Thyroid gland (tissue), 4 donors: ENCODE measurements at regions not wholly inside any gene's neighbourhood (a gene's known extent, or its start where the extent isn't known, plus 50 kb on each side); places are given as distances from the start of the nearest gene placed in this dataset.
"Not testable (repeated sequence)": the region's sequence is repeated elsewhere in the genome, so short reads cannot be mapped to it uniquely, and the experiment has no call there.

ENCODE experiments used
- DNase-seq, 2 donors: peaks; one replicate each; pipeline ENCODE4 v3.0.0-alpha.2; 2019
- H3K27ac ChIP-seq, 3 donors: fragments of 200-600 bp; sonication (generic); 1 replicate in 2 of 3; 2 replicates in 1 of 3; pipeline ENCODE4 v1.5.1; 2016 to 2019; ENCODE audit warnings: mild to moderate bottlenecking in 1 of 3, moderate library complexity in 1 of 3
- H3K27me3 ChIP-seq: fragments of 200-600 bp; sonication (generic); one replicate; pipeline ENCODE4 v1.5.1; 2019
- H3K36me3 ChIP-seq, 2 donors: fragments of 200-600 bp; sonication (generic); one replicate each; pipeline ENCODE4 v1.5.1; 2016 to 2019
- H3K4me1 ChIP-seq, 2 donors: fragments of 200-600 bp; sonication (generic); one replicate each; pipeline ENCODE4 v1.5.1; 2017 to 2019
- H3K4me3 ChIP-seq, 3 donors: fragments of 200-600 bp; sonication (generic); replicated peaks in 1 of 3; 1 replicate in 2 of 3; 2 replicates in 1 of 3; pipeline ENCODE4 v1.5.1; 2016; ENCODE audit warnings: mild to moderate bottlenecking in 1 of 3
- H3K9me3 ChIP-seq: fragments of 200-600 bp; sonication (generic); one replicate; pipeline ENCODE4 v1.5.1; 2017
- POLR2A ChIP-seq, 2 donors: fragments of 450-650 bp; IDR thresholded peaks; one replicate each; pipeline ENCODE4 v1.6.1; 2017; ENCODE audit warnings: antibody characterized with exemption in 2 of 2, mild to moderate bottlenecking in 2 of 2, moderate library complexity in 1 of 2
- WGBS, 2 donors: methylation state at CpG; one replicate each; pipeline ENCODE4 v1.1.5; 2017; 5-methylcytosine and 5-hydroxymethylcytosine counted together
- intact Hi-C: fragments of 100-400 bp; cut with DNase I; formaldehyde crosslinking; loops from one replicate; pipeline ENCODE4 v1.15.1; 2023
- TF ChIP-seq, protein P1 (sequence below), 6 experiments: fragments of 200-600 bp in 3 of 6; fragments of 450-650 bp in 3 of 6; sonication (generic) in 3 of 6; IDR thresholded peaks; one replicate each; pipeline ENCODE4 v1.5.1; 2016 to 2019; ENCODE audit warnings: antibody characterized with exemption in 6 of 6, mild to moderate bottlenecking in 2 of 6, inconsistent platforms in 1 of 6, moderate library complexity in 1 of 6

GRCh38 chr6:44039191-44039719 is 88.0 kb downstream of the MRPL14 start:
- Histone ChIP-seq H3K9me3 (no peaks in the 10 kb centered on the region), H3K4me1 (peaks cover 0 to 28% of the 10 kb centered on the region in 2 donors), H3K27ac (no peak overlapping the region), H3K27me3 (no peaks in the 10 kb centered on the region), H3K36me3 (no peaks in the 10 kb centered on the region), H3K4me3 (no peak overlapping the region)
- 80 to 92% methylated on average over 4 to 6 of the region's 6 CpGs for WGBS, 2 donors
- DNase-seq: no peak
- no peak for TF ChIP-seq POLR2A (IDR thresholded peaks at IDR 0.05)
- TF ChIP-seq, protein P1, sequence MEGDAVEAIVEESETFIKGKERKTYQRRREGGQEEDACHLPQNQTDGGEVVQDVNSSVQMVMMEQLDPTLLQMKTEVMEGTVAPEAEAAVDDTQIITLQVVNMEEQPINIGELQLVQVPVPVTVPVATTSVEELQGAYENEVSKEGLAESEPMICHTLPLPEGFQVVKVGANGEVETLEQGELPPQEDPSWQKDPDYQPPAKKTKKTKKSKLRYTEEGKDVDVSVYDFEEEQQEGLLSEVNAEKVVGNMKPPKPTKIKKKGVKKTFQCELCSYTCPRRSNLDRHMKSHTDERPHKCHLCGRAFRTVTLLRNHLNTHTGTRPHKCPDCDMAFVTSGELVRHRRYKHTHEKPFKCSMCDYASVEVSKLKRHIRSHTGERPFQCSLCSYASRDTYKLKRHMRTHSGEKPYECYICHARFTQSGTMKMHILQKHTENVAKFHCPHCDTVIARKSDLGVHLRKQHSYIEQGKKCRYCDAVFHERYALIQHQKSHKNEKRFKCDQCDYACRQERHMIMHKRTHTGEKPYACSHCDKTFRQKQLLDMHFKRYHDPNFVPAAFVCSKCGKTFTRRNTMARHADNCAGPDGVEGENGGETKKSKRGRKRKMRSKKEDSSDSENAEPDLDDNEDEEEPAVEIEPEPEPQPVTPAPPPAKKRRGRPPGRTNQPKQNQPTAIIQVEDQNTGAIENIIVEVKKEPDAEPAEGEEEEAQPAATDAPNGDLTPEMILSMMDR (IDR thresholded peaks at IDR 0.05): no peak
- intact Hi-C loops: no loop called here

GRCh38 chr6:44038543-44039065 is 88.6 kb downstream of the MRPL14 start:
- TF ChIP-seq, protein P1 (IDR thresholded peaks at IDR 0.05): no peak
- no peak for TF ChIP-seq POLR2A (IDR thresholded peaks at IDR 0.05)
- H3K36me3 ChIP-seq: no peaks in the 10 kb centered on the region
- no peak overlapping the region for H3K4me3 ChIP-seq
- no peaks in the 10 kb centered on the region for H3K9me3 ChIP-seq
- H3K27me3 ChIP-seq: no peaks in the 10 kb centered on the region
- intact Hi-C loops: no loop called here
- H3K27ac ChIP-seq: no peak overlapping the region
- WGBS, 2 donors: 85 to 90% methylated on average over 4 of the region's 4 CpGs
- DNase-seq: no peak
- peaks cover 0 to 21% of the 10 kb centered on the region in 2 donors for H3K4me1 ChIP-seq

DNA sequence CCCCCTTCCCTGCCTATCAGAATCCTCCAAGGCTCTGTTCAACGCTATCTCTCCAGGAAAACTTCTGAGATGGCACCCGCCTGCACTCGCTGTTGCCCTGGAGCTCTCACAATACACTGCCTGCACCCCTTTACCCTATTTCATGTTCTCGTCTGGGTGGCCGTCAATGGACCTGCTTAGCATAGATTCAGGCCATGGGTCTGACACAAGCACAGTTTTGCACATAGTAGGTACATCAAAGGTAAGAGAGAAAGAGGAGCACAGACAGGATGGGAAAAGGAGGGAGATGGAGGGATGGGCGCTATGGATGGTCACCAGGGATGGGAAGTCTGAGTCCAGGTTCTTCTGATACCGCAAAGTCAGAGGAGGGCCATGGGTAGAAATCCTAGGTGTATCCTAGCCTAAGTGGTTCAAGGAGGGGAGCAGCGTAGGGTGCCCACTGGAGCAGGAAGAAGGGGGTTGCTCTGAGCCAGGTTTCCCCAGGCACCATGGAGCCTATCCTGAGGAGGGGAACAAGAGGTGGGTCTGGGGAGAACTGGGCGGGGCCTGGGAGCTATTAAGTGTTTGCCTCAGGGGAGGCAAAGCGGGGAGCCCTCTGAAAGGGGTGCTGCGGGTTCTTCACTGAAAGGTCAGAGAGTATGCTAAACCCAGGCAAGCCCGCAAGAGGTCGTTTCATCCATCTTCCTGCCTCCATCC is 89.3 kb downstream of the MRPL14 start:
- Histone ChIP-seq H3K27ac (no peak overlapping the region), H3K27me3 (no peaks in the 10 kb centered on the region), H3K4me3 (no peak overlapping the region), H3K36me3 (no peaks in the 10 kb centered on the region), H3K9me3 (no peaks in the 10 kb centered on the region), H3K4me1 (peaks cover 0 to 15% of the 10 kb centered on the region in 2 donors)
- intact Hi-C loops: no loop called here
- DNase-seq: no peak
- TF ChIP-seq, protein P1 (IDR thresholded peaks at IDR 0.05): no peak
- no peak for TF ChIP-seq POLR2A (IDR thresholded peaks at IDR 0.05)
- 93 to 95% methylated on average over 13 of the region's 13 CpGs for WGBS, 2 donors

DNA sequence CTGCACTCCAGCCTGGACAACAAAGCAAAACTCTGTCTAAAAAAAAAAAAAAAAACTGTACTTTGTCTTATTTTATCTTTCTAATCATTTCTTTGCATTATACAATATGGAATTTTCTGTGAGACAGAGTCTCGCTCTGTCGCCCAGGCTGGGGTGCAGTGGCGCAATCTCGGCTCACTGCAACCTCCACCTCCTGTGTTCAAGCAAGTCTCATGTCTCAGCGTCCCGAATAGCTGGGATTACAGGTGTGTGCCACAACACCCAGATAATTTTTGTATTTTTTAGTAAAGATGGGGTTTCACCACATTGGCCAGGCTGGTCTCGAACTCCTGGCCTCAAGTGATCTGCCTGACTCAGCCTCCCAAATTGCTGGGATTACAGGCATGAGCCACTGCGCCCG is 90.0 kb downstream of the MRPL14 start:
- H3K27me3 ChIP-seq, H3K36me3 ChIP-seq, H3K9me3 ChIP-seq, DNase-seq, intact Hi-C loops, H3K27ac ChIP-seq, H3K4me1 ChIP-seq, H3K4me3 ChIP-seq: not testable (repeated sequence)
- 94 to 95% methylated on average over 9 of the region's 9 CpGs for WGBS, 2 donors

- Histone ChIP-seq H3K9me3 (no peaks in the 10 kb centered on the region), H3K27ac (no peak overlapping the region), H3K4me1 (peaks cover 0 to 6% of the 10 kb centered on the region in 2 donors), H3K4me3 (no peak overlapping the region), H3K27me3 (no peaks in the 10 kb centered on the region), H3K36me3 (no peaks in the 10 kb centered on the region)
- intact Hi-C loops: no loop called here
- TF ChIP-seq, protein P1 (IDR thresholded peaks at IDR 0.05): no peak
- no peak for TF ChIP-seq POLR2A (IDR thresholded peaks at IDR 0.05)
- WGBS, 2 donors: 90 to 95% methylated on average over 9 of the region's 9 CpGs
- DNase-seq: no peak
These were observed 90.6 kb downstream of the MRPL14 start for GRCh38 chr6:44036699-44037101.
